Smooth muscle cell (in vitro differentiated cells): ENCODE measurements at regions not wholly inside any gene's neighbourhood (a gene's known extent, or its start where the extent isn't known, plus 50 kb on each side); places are given as distances from the start of the nearest gene placed in this dataset.

ENCODE experiments used
- DNase-seq: peaks from one replicate; lab custom pipeline; 2025; ENCODE audit not compliant: unreplicated experiment; lab: John Stamatoyannopoulos, UW
- H2AFZ ChIP-seq: fragments of 200-600 bp; sonication (generic); 2 replicates; pipeline ENCODE4 v1.6.0; 2016; ENCODE audit warnings: antibody characterized with exemption, low read depth, mild to moderate bottlenecking
- H3F3A ChIP-seq: fragments of 200-600 bp; sonication (generic); 2 replicates; pipeline ENCODE4 v1.6.0; 2017; ENCODE audit warnings: antibody characterized with exemption, low read depth
- H3K27ac ChIP-seq: fragments of 200-600 bp; sonication (generic); 2 replicates; pipeline ENCODE4 v1.5.1; 2016; ENCODE audit warnings: low read depth, mild to moderate bottlenecking
- H3K27me3 ChIP-seq: fragments of 200-600 bp; sonication (generic); 2 replicates; pipeline ENCODE4 v1.6.1; 2016; ENCODE audit warnings: low read depth, mild to moderate bottlenecking
- H3K36me3 ChIP-seq: fragments of 200-600 bp; sonication (generic); 2 replicates; pipeline ENCODE4 v1.5.1; 2016; ENCODE audit warnings: low read depth
- H3K4me1 ChIP-seq: fragments of 200-600 bp; sonication (generic); 2 replicates; pipeline ENCODE4 v1.5.1; 2016; ENCODE audit warnings: low read depth
- H3K4me2 ChIP-seq: fragments of 200-600 bp; sonication (generic); 2 replicates; pipeline ENCODE4 v1.6.0; 2016; ENCODE audit warnings: mild to moderate bottlenecking
- H3K4me3 ChIP-seq: fragments of 200-600 bp; sonication (generic); 2 replicates; pipeline ENCODE4 v1.5.1; 2016; ENCODE audit warnings: mild to moderate bottlenecking
- H3K79me2 ChIP-seq: fragments of 200-600 bp; sonication (generic); 2 replicates; pipeline ENCODE4 v1.6.0; 2016; ENCODE audit warnings: low read depth, mild to moderate bottlenecking
- H3K9ac ChIP-seq: fragments of 200-600 bp; sonication (generic); 2 replicates; pipeline ENCODE4 v1.6.0; 2016; ENCODE audit warnings: low read depth
- H3K9me3 ChIP-seq: fragments of 200-600 bp; sonication (generic); replicated peaks from 2 replicates; pipeline ENCODE4 v1.5.1; 2016; ENCODE audit warnings: low read depth
- H4K20me1 ChIP-seq: fragments of 200-600 bp; sonication (generic); 2 replicates; pipeline ENCODE4 v1.6.0; 2016; ENCODE audit warnings: low read depth
- CTCF ChIP-seq: fragments of 200-600 bp; sonication (generic); IDR thresholded peaks from 2 replicates; pipeline ENCODE4 v1.5.1; 2017; ENCODE audit warnings: borderline replicate concordance, mild to moderate bottlenecking, antibody characterized with exemption; ENCODE audit not compliant: insufficient read depth, poor library complexity, severe bottlenecking
- WGBS: methylation state at CpG from one replicate; pipeline ENCODE4 v1.1.7; 2016; ENCODE audit warnings: low lambda C conversion rate; 5-methylcytosine and 5-hydroxymethylcytosine counted together

- no peaks in the 10 kb centered on the region for H3K79me2 ChIP-seq
- H3K9me3 ChIP-seq, result no peaks in the 10 kb centered on the region
- no peaks in the 10 kb centered on the region for H4K20me1 ChIP-seq
- peaks cover 3% of the 10 kb centered on the region for H3K27me3 ChIP-seq
- H3K36me3 ChIP-seq, result no peaks in the 10 kb centered on the region
- no peak for DNase-seq
- H3K4me1 ChIP-seq, result no peaks in the 10 kb centered on the region
- H2AFZ ChIP-seq, result no peak overlapping the region
- no peaks in the 10 kb centered on the region for H3F3A ChIP-seq
- no peak overlapping the region for H3K27ac ChIP-seq
- no peak overlapping the region for H3K4me2 ChIP-seq
- no peak for TF ChIP-seq CTCF
- H3K9ac ChIP-seq, result no peak overlapping the region
- 83% methylated on average over 1 of the region's 1 CpG for WGBS
- H3K4me3 ChIP-seq, result no peak overlapping the region
Measured at GRCh38 chr5:115024922-115025321, 144.8 kb downstream of the TRIM36 start.

- H3K79me2 ChIP-seq, result no peaks in the 10 kb centered on the region
- H2AFZ ChIP-seq, result no peak overlapping the region
- no peaks in the 10 kb centered on the region for H3K9me3 ChIP-seq
- TF ChIP-seq CTCF, result no peak
- no peak overlapping the region for H3K4me2 ChIP-seq
- no peak overlapping the region for H3K4me3 ChIP-seq
- peaks cover 3% of the 10 kb centered on the region for H3K27me3 ChIP-seq
- H3K36me3 ChIP-seq, result no peaks in the 10 kb centered on the region
- H4K20me1 ChIP-seq, result no peaks in the 10 kb centered on the region
- no peak for DNase-seq
- H3K4me1 ChIP-seq, result no peaks in the 10 kb centered on the region
- H3K27ac ChIP-seq, result no peak overlapping the region
- no peaks in the 10 kb centered on the region for H3F3A ChIP-seq
- no peak overlapping the region for H3K9ac ChIP-seq
Measured at GRCh38 chr5:115022303-115022702, 147.4 kb downstream of the TRIM36 start.

GRCh38 chr5:115016646-115017045 lies 153.1 kb downstream of the TRIM36 start:
- Histone ChIP-seq H3F3A (no peaks in the 10 kb centered on the region), H3K27ac (no peak overlapping the region), H3K79me2 (no peaks in the 10 kb centered on the region), H2AFZ (no peak overlapping the region), H3K9me3 (no peaks in the 10 kb centered on the region), H4K20me1 (no peaks in the 10 kb centered on the region), H3K9ac (no peak overlapping the region), H3K4me1 (no peaks in the 10 kb centered on the region), H3K36me3 (no peaks in the 10 kb centered on the region), H3K4me2 (no peak overlapping the region), H3K4me3 (no peak overlapping the region), H3K27me3 (no peaks in the 10 kb centered on the region)
- TF ChIP-seq CTCF, result no peak
- 90% methylated on average over 1 of the region's 1 CpG for WGBS
- DNase-seq, result no peak

GRCh38 chr5:114999176-114999575 lies 170.5 kb downstream of the TRIM36 start:
- H3K9me3 ChIP-seq, result no peaks in the 10 kb centered on the region
- no peaks in the 10 kb centered on the region for H3K27me3 ChIP-seq
- H3K27ac ChIP-seq, result no peak overlapping the region
- no peak for DNase-seq
- no peaks in the 10 kb centered on the region for H3K79me2 ChIP-seq
- TF ChIP-seq CTCF, result no peak
- H3K4me3 ChIP-seq, result no peak overlapping the region
- no peak overlapping the region for H3K9ac ChIP-seq
- no peaks in the 10 kb centered on the region for H4K20me1 ChIP-seq
- no peaks in the 10 kb centered on the region for H3F3A ChIP-seq
- H3K4me2 ChIP-seq, result no peak overlapping the region
- H2AFZ ChIP-seq, result no peak overlapping the region
- H3K4me1 ChIP-seq, result no peaks in the 10 kb centered on the region
- WGBS, result 93% methylated on average over 11 of the region's 11 CpGs
- H3K36me3 ChIP-seq, result no peaks in the 10 kb centered on the region
